ENCODE measurements at regions not wholly inside any gene's neighbourhood (a gene's known extent, or its start where the extent isn't known, plus 50 kb on each side); places are given as distances from the start of the nearest gene placed in this dataset.

DNA sequence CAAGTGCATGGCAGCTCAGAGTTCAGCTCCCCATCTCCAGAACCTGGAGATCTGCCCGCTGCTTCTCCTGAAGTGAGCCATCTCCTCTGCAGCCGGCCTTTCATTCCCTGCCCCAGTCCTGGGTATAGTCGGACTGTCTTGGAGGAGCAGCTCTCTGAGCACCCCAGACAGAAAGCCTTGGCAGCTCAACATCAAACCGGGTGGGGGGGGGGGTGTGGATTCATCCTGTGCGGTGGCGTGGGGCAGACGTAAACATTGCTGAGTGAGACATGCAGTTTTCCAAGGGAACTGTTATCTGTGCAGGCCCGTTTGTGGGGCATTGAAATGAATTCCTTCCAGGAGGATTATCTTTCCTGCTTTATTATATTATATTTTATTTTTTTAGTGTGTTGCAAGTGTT lies 125.9 kb upstream of the MYCN start:
- H3K27ac ChIP-seq (ENCODE audit: low read depth, low read length, severe bottlenecking) = no peak overlapping the region
- peaks cover 3% of the 10 kb centered on the region for H3K9me3 ChIP-seq (ENCODE audit: control insufficient read depth, low read length)
- WGBS, 2 experiments (ENCODE audit: insufficient coverage in 2 of 2) = 83 to 98% methylated on average over 4 to 6 of the region's 8 CpGs
- no peaks in the 10 kb centered on the region for H3K36me3 ChIP-seq (ENCODE audit: control insufficient read depth, insufficient read depth, low read length)
- H3K4me1 ChIP-seq (ENCODE audit: control insufficient read depth, insufficient read depth, low read length, poor library complexity, severe bottlenecking) = peaks cover 36% of the 10 kb centered on the region
- no peak overlapping the region for H3K4me3 ChIP-seq (ENCODE audit: extremely low read depth, insufficient read depth, low read length, poor library complexity, severe bottlenecking)

DNA sequence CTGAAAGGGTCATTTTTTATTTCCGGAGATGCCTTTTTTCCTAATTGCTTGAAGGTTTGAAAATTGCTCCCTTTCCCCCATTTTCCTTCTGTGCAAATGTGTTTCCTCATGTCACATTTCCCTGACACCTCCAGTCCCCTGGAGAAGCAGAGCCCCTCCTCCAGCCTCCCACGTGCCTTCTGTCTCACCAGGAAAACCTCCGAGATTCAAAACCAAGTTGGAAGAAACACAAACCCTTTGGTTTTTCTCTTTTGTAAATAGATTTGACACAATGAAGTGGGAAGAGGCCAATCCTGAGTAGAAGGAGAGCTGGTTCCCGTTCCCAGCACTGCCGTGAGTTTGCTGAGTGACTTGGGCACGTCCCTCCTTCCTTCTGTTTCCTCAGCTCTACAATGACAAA lies 125.4 kb upstream of the MYCN start:
- 20 to 32% methylated on average over 1 to 4 of the region's 6 CpGs for WGBS, 2 experiments (ENCODE audit: insufficient coverage in 2 of 2)
- no peak overlapping the region for H3K27ac ChIP-seq (ENCODE audit: low read depth, low read length, severe bottlenecking)
- peaks cover 3% of the 10 kb centered on the region for H3K9me3 ChIP-seq (ENCODE audit: control insufficient read depth, low read length)

DNA sequence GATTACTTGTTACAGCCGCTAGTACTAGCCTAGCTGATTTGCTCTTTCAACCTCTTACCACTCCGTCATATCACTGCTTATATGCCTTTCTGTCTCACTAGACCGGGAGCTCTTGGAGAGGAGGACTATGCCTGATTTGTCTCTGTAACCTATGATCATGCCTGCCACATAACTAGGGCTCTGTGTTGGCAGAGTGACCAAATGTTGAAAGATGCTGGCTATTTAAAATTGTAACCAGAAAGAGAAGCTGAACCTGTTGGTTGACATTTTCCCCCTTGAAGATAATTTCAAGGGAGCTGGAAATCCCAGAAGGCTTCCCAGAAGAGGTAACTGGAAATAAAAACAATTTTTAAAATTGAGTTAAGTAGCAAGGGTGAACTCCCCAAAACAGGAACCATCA lies 124.1 kb upstream of the MYCN start:
- no peak overlapping the region for H3K27ac ChIP-seq (ENCODE audit: low read depth, low read length, severe bottlenecking)
- no peak overlapping the region for H3K4me3 ChIP-seq (ENCODE audit: extremely low read depth, insufficient read depth, low read length, poor library complexity, severe bottlenecking)
- peaks cover 23% of the 10 kb centered on the region for H3K4me1 ChIP-seq (ENCODE audit: control insufficient read depth, insufficient read depth, low read length, poor library complexity, severe bottlenecking)
- WGBS, 2 experiments (ENCODE audit: insufficient coverage in 2 of 2) = 96 to 97% methylated on average over 3 of the region's 3 CpGs
- H3K36me3 ChIP-seq (ENCODE audit: control insufficient read depth, insufficient read depth, low read length) = no peaks in the 10 kb centered on the region
- H3K9me3 ChIP-seq (ENCODE audit: control insufficient read depth, low read length) = peaks cover 3% of the 10 kb centered on the region

More for the DNA sequence above, 125.4 kb upstream of the MYCN start:
- Histone ChIP-seq H3K4me1 (ENCODE audit: control insufficient read depth, insufficient read depth, low read length, poor library complexity, severe bottlenecking) (peaks cover 36% of the 10 kb centered on the region), H3K36me3 (ENCODE audit: control insufficient read depth, insufficient read depth, low read length) (no peaks in the 10 kb centered on the region), H3K4me3 (ENCODE audit: extremely low read depth, insufficient read depth, low read length, poor library complexity, severe bottlenecking) (no peak overlapping the region)

DNA sequence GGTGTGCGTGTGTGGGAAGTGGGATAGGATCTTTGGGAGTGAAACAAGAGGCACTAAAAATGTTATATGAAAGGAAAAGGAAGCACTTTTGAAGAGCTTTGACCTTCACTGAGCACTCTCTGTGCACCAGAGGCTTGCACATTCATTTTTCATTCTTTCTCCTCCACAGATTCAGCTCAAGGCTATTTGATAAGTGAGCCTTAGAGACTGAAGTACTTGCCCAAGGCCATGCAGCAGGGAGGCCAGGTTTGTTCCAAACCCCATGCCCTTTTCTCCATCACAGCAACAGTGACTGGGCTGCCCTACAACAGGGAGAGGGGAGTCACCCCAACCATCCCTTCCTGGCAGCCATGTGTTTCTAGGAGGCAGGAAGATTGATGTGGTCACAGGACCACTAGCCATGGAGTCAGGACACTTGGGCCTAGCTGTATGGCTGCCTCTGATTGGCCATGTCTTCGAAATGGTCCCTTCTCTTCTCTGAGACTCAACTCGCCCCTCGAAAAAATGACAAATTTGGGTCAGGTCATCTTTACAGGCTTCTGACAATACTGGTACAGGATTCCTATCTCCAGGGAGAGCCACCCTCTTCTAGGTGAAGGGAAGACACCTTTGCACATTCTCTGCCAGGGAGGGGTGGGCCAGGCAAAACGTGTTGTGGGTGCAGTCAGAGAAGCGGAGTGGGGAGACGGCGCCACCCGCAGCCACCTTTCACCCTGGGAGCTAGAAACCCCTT lies 123.5 kb upstream of the MYCN start:
- Histone ChIP-seq H3K36me3 (ENCODE audit: control insufficient read depth, insufficient read depth, low read length) (no peaks in the 10 kb centered on the region), H3K4me1 (ENCODE audit: control insufficient read depth, insufficient read depth, low read length, poor library complexity, severe bottlenecking) (peaks cover 21% of the 10 kb centered on the region), H3K4me3 (ENCODE audit: extremely low read depth, insufficient read depth, low read length, poor library complexity, severe bottlenecking) (no peak overlapping the region), H3K9me3 (ENCODE audit: control insufficient read depth, low read length) (peaks cover 3% of the 10 kb centered on the region), H3K27ac (ENCODE audit: low read depth, low read length, severe bottlenecking) (no peak overlapping the region)
- 77 to 81% methylated on average over 8 to 9 of the region's 9 CpGs for WGBS, 2 experiments (ENCODE audit: insufficient coverage in 2 of 2)

DNA sequence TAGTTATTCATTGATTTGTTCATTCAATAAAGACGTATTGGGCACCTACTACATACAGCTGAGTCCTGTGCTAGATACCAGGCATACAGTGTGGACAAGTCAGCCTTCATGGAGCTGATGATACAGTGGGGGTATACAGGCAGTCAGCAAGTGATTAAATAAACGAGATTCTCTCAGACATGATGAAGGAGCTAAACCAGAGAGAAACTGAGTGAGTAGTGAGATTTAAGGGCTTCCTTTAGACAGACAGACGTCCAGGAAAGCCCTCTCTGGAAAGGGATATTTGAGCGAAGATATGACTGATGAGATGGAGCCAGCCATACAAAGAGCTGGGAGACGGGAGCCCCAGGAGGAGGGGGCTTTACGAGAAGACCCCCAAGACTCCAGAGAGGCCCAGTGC lies 122.6 kb upstream of the MYCN start:
- Histone ChIP-seq H3K36me3 (ENCODE audit: control insufficient read depth, insufficient read depth, low read length) (no peaks in the 10 kb centered on the region), H3K4me1 (ENCODE audit: control insufficient read depth, insufficient read depth, low read length, poor library complexity, severe bottlenecking) (peaks cover 19% of the 10 kb centered on the region), H3K9me3 (ENCODE audit: control insufficient read depth, low read length) (peaks cover 3% of the 10 kb centered on the region), H3K4me3 (ENCODE audit: extremely low read depth, insufficient read depth, low read length, poor library complexity, severe bottlenecking) (no peak overlapping the region), H3K27ac (ENCODE audit: low read depth, low read length, severe bottlenecking) (no peak overlapping the region)
- 87 to 90% methylated on average over 6 of the region's 6 CpGs for WGBS, 2 experiments (ENCODE audit: insufficient coverage in 2 of 2)

DNA sequence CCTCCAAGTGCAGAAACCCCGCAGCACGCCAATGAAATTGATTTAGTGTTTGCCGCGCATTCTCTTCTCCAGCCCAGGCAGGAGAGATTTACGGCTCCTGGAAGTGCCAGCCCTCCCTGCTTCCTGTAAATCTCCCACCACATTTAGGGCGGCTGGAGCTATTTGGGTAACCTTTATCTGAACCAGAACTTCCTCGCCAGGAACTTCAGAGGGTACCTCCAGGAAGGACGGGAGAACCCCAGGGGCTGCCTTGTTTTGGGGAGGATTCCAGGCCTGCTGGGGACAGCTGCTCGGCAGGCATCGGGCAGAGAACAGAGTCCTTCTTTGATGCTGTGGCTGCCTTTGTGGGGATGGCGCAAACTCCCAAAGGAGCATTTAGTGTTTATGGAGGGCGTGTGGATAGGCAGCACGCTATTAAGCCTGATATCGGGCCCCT lies 122.0 kb upstream of the MYCN start:
- Histone ChIP-seq H3K36me3 (ENCODE audit: control insufficient read depth, insufficient read depth, low read length) (no peaks in the 10 kb centered on the region), H3K4me3 (ENCODE audit: extremely low read depth, insufficient read depth, low read length, poor library complexity, severe bottlenecking) (no peak overlapping the region), H3K9me3 (ENCODE audit: control insufficient read depth, low read length) (no peaks in the 10 kb centered on the region), H3K27ac (ENCODE audit: low read depth, low read length, severe bottlenecking) (peak overlapping the region; percentile 26), H3K4me1 (ENCODE audit: control insufficient read depth, insufficient read depth, low read length, poor library complexity, severe bottlenecking) (peaks cover 19% of the 10 kb centered on the region)
- WGBS, 2 experiments (ENCODE audit: insufficient coverage in 2 of 2) = 88 to 89% methylated on average over 13 to 14 of the region's 14 CpGs

DNA sequence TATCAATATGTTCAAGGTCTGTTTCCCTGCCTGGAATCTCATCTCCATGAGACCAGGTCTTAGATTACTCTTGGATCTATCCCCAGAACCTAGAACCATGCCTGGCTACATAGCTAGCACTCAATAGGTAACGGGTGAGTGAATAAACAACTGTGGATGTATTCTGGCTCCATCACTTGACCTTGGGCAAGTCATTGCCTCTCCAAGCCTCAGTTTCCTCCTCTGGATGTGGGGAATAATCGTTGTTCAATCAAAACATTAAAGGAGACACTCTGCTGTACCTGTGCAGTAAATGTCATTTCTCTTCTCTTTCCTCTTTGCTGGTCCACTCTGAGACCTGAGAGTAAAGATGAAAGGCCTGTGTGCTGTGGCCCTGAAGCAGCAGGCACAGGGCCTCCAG lies 121.5 kb upstream of the MYCN start:
- WGBS, 2 experiments (ENCODE audit: insufficient coverage in 2 of 2) = 86 to 100% methylated on average over 1 of the region's 2 CpGs
- H3K36me3 ChIP-seq (ENCODE audit: control insufficient read depth, insufficient read depth, low read length) = no peaks in the 10 kb centered on the region
- peaks cover 16% of the 10 kb centered on the region for H3K4me1 ChIP-seq (ENCODE audit: control insufficient read depth, insufficient read depth, low read length, poor library complexity, severe bottlenecking)
- no peaks in the 10 kb centered on the region for H3K9me3 ChIP-seq (ENCODE audit: control insufficient read depth, low read length)
- H3K27ac ChIP-seq (ENCODE audit: low read depth, low read length, severe bottlenecking) = no peak overlapping the region
- H3K4me3 ChIP-seq (ENCODE audit: extremely low read depth, insufficient read depth, low read length, poor library complexity, severe bottlenecking) = no peak overlapping the region

DNA sequence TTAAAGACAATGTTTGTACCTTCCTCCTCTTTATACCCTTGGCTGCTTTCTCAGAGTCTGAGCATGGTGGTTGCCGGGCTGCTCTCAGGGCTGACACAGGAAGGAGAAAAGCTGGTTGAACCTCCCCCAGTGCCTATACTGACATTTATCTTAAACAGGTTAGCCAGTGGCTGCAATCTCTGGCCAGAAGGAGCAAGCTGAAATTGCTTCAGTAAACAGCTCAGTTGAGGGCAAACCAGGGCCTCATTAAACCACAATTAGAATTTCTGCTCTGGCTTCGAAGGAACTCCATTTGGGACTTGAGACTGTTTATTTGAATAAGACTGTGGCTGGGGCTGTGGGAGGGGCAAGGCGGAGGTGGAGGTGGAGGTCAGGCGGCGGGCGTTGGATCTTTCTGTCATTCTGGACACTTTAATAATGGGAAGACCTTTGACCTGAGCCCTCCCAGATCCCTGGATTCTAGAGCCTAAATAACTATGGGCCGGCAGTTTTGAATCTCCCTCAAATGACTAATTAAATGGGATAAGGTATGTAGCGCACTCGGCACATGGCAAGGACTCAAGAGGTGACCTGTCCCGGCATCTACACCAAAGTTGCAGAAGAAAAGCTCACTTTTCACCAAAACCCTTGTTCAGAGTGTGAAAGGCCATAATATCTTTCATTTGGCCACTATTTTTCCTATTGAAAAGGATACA lies 120.6 kb upstream of the MYCN start:
- no peaks in the 10 kb centered on the region for H3K9me3 ChIP-seq (ENCODE audit: control insufficient read depth, low read length)
- WGBS, 2 experiments (ENCODE audit: insufficient coverage in 2 of 2) = 68 to 86% methylated on average over 5 of the region's 10 CpGs
- no peak overlapping the region for H3K4me3 ChIP-seq (ENCODE audit: extremely low read depth, insufficient read depth, low read length, poor library complexity, severe bottlenecking)
- H3K4me1 ChIP-seq (ENCODE audit: control insufficient read depth, insufficient read depth, low read length, poor library complexity, severe bottlenecking) = peaks cover 8% of the 10 kb centered on the region
- peak overlapping the region; percentile 41 for H3K27ac ChIP-seq (ENCODE audit: low read depth, low read length, severe bottlenecking)
- H3K36me3 ChIP-seq (ENCODE audit: control insufficient read depth, insufficient read depth, low read length) = no peaks in the 10 kb centered on the region

DNA sequence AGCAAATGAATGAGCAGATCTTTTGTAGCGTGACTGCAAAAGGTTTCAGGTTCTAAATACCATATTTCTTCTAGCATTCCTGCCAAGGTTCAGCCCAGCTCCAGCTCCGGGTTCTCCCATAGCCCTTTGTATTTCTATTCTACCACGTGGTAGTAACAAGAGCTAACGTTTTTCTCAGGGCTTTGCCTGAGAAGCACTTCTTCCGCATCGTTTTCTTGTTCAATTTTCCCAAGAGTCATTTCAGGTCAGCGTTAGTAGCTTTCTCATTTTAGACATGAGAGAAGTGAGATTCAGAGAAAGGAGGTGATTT lies 120.1 kb upstream of the MYCN start:
- Histone ChIP-seq H3K36me3 (ENCODE audit: control insufficient read depth, insufficient read depth, low read length) (no peaks in the 10 kb centered on the region), H3K27ac (ENCODE audit: low read depth, low read length, severe bottlenecking) (no peak overlapping the region), H3K4me3 (ENCODE audit: extremely low read depth, insufficient read depth, low read length, poor library complexity, severe bottlenecking) (no peak overlapping the region), H3K9me3 (ENCODE audit: control insufficient read depth, low read length) (no peaks in the 10 kb centered on the region), H3K4me1 (ENCODE audit: control insufficient read depth, insufficient read depth, low read length, poor library complexity, severe bottlenecking) (peaks cover 6% of the 10 kb centered on the region)
- 83 to 88% methylated on average over 7 of the region's 7 CpGs for WGBS, 2 experiments (ENCODE audit: insufficient coverage in 2 of 2)

DNA sequence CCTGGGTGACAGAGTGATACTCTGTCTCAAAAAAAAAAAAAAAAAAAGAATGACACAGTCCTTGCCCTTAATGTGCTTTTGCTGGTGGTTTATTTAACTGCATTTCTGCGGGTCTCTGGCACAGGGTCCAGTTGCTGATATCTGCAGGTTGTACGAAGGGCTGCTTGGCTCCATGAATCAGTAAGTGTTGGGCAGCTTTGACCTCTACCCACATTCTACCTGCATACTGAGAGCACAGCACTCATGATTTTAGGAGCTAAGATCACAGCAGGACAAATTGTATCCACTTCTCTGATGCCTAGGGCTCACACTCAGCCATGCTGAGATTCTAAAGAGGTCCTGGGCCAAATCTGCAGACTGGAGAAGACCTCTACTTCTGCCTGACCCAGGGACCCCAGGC lies 119.4 kb upstream of the MYCN start:
- H3K27ac ChIP-seq (ENCODE audit: low read depth, low read length, severe bottlenecking) = no peak overlapping the region
- peaks cover 10% of the 10 kb centered on the region for H3K4me1 ChIP-seq (ENCODE audit: control insufficient read depth, insufficient read depth, low read length, poor library complexity, severe bottlenecking)
- no peaks in the 10 kb centered on the region for H3K36me3 ChIP-seq (ENCODE audit: control insufficient read depth, insufficient read depth, low read length)
- H3K9me3 ChIP-seq (ENCODE audit: control insufficient read depth, low read length) = no peaks in the 10 kb centered on the region
- 100% methylated on average over 2 of the region's 2 CpGs; no CpG with 5 or more reads in 1 of the 2 experiments for WGBS, 2 experiments (ENCODE audit: insufficient coverage in 2 of 2)
- H3K4me3 ChIP-seq (ENCODE audit: extremely low read depth, insufficient read depth, low read length, poor library complexity, severe bottlenecking) = no peak overlapping the region

All from mesodermal cell (in vitro differentiated cells).